GM12892 (cell line): ENCODE measurements at regions not wholly inside any gene's neighbourhood (a gene's known extent, or its start where the extent isn't known, plus 50 kb on each side); places are given as distances from the start of the nearest gene placed in this dataset.

Experiments used
- POLR2A ChIP-seq: IDR thresholded peaks from 2 replicates; pipeline ENCODE4 v1.6.1; 2011; ENCODE audit warnings: low read depth, low read length, control low read depth
- POLR2AphosphoS5 ChIP-seq: IDR thresholded peaks from 2 replicates; pipeline ENCODE4 v1.6.1; 2011; ENCODE audit warnings: low read depth, low read length, control low read depth

DNA sequence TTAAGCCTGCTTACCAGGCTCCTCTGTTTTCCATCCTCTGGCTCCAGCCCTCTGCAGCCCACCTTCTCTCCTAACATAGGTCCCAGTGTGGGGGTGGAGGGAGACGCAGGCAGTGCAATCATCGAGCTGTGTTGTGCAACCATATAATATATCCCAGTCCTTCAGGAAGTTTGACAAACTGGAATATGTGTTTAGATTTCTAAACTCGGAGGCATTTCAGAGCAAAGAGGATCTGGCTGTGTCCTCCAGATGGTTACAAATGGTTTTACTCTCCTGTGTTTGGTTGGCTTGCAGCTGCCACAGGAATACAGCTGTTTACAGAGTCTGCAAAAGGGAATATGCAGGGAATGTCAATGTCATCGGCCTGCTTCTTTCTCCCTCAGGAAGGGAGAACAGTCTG is 195.3 kb upstream of the LNX1 start:
- no peak for TF ChIP-seq POLR2A
- no peak for TF ChIP-seq POLR2AphosphoS5
